HG02840 (cell line): ENCODE measurements at regions not wholly inside any gene's neighbourhood (a gene's known extent, or its start where the extent isn't known, plus 50 kb on each side); places are given as distances from the start of the nearest gene placed in this dataset.
"Not testable (repeated sequence)": the region's sequence is repeated elsewhere in the genome, so short reads cannot be mapped to it uniquely, and the experiment has no call there.

Source experiments
- ATAC-seq: cut with Tn5 transposase; IDR thresholded peaks from one replicate; pipeline ENCODE4 v1.9.1; 2021; ENCODE audit warnings: mild to moderate bottlenecking, moderate library complexity, moderate number of reproducible peaks; ENCODE audit not compliant: unreplicated experiment, low FRiP score

DNA sequence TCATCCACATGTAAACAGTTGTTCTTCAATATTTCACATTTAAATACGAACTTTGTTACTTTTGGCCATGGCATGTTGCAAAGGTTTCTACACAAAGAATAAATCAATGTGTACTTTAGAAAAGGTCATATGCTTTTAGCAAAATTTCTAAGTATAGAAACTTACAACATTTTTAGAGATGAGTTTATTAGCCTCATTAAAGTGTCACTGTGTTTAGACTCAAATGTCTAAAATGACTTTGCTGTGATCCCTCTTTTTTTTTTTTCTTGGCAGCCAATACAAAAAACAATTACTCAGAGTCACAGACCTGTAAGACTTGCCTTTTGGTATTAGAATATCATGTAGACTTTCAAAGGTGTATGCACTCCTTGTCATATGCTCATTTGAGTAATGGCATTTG is 349.3 kb upstream of the KIAA1217 start:
- ATAC-seq = no peak

DNA sequence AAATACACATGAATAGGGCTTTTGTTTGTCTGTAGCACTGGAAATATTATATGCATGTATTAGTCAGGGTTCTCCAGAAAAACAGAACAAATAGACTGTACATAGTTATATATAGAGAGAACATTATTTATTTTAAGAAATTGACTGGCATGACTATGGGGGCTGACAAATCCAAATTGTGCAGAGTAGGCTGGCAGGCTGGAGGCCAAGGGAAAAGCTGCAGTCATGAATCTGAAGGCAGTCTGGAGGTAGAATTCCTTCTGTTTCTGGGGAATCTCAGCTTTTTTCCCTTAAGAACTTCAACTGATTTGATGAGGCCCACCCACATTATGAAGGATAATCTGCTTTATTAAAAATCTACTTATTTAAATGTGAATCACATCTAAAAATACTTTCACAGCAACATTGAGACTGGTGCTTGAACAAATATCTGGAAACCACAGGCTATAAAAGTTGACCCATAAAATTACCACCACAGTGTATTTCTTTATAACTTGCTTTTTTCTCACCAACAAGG is 344.2 kb upstream of the KIAA1217 start:
- no peak for ATAC-seq

DNA sequence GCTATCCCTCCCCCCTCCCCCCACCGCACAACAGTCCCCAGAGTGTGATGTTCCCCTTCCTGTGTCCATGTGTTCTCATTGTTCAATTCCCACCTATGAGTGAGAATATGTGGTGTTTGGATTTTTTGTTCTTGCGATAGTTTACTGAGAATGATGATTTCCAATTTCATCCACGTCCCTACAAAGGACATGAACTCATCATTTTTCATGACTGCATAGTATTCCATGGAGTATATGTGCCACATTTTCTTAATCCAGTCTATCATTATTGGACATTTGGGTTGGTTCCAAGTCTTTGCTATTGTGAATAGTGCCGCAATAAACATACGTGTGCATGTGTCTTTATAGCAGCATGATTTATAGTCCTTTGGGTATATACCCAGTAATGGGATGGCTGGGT is 342.0 kb upstream of the KIAA1217 start:
- ATAC-seq = not testable (repeated sequence)

DNA sequence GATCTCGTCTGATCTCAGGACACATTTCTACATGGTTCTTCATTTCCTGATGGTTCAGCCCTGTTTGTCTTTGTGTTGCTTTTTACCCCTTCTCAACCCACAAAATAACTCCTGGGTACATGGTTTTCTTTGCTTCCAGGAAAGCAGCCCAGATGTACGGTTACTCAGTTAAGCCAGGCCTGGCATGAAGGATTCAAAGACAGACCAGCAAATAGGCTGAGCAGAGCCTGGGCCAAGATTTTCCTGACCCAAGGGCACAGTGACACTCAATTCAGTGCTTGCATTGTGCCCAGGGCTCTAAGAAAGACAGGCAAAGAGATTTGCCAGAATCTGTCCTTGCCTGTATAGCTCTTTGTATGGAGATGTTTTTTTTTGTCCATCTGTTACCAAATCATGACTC is 340.8 kb upstream of the KIAA1217 start:
- ATAC-seq = no peak

DNA sequence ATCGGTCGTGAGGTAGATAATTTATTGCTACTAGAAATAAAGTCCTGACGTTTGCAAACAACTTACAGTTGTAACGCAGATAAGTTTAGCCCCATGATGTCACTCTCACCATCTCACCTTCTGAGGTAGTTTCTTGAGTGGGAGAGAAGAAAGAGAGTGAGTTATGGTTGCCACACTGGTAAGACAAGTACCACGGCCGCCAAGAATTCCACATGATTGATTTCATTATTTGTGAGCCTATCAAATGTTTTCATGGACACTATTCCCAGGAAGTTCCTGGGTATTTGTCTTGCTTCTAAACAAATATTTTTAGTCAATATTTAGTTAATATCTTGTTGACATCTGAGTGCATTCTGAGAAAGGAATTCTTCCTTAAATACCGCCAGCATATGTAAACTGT is 339.4 kb upstream of the KIAA1217 start:
- no peak for ATAC-seq

DNA sequence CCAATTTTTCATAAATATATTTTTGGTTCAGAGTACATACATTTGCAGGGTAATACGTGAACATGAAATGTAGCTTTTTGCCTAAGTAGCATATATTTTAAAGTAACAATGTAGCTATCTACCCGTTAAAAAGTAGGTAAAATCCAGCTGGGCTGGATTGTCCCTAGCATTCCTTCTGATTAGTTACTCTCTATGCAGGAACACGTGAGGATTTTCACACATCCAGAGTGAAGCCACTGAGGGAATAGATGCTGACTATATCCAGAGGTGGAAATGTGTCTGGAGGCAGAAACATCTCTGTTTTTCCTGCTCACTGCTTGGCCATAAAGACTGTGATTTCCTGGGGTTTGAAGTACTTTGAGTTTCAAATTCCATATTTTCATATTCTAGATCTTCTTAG is 338.9 kb upstream of the KIAA1217 start:
- ATAC-seq = no peak

DNA sequence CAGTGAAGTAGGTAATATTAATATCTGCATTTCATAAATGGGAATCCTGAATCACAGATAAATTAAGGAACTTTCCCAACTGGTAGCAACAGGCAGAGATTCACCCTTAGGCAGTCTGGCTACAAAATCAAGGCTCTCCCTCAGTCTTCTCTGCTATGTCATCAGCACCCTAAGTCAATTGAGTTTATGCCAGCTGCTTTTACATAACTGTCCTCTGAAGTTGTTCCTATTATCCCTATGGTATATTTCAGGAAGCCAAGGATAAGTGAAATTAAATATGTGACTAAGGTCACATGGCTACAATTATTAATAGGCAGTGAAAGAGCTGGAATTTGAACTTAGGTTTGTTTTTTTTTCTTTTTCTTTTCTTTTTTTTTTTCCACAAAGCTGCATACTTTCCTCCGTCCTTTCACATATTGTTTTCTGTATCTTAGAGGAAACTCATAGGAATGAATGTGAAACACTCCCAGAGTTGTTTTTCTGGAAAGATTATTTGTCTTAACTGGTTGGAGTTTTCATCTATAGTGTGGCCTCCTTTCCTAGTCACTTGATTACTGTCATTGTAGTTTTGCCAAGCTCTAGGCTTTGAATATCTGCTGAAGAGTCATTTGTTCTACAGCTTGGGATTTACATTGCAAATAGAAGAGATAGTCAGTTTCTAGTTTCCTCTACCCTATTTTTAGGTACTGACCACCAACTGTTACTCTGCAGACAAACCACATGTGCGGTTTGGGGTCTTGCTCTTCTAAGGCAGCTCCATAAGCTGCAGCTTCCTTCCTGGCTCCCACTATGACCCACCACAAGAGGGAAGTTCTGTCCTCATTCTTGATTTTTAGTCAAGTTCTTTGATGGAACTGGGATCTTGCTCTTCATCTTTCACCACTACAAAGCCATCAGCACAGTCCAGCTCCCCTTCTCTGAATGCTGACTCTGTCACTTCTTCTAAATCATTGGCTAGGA is 338.0 kb upstream of the KIAA1217 start:
- ATAC-seq = no peak

DNA sequence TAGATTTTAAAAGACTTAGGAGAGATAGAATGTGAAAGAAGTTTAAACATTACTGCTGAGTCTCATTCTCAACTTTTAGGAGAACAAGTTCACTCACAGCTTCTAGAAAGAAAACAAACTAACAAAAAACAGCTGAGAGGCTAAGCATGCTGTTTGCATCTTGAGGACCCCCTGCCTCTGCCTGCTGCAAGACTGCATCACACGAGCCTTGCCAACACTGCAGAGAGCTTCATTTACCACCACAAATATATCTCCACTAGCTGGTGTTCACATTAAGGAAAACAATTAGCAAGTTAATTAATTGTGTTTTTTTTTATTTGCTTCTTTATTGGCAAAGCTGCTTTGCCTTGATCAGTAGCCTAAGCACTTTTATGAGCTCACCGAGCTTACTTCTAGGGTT is 336.6 kb upstream of the KIAA1217 start:
- no peak for ATAC-seq

DNA sequence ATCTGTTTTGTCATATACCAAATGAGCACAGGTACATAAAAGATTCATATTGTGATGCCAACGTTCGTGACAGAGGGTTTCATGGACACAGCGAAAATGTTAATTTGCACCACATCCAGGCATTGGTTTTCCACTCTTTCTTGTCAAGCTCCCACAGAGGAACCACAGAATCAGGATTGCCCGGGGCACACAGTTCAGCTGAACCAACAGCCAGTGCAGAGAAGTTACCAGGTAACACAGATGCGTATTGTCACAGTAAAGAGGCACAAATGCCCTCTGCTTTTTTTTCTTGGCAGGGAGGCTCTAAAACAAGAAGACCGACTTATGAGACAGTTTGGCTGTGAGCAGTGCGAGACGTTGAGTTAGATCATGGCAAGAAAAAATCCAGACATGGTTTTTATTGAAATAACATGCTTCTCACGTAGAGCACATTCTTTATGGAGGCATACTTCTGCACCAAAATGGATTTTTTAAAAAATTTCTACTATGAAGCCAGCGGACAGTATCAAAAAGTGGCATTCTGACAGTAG is 331.1 kb upstream of the KIAA1217 start:
- ATAC-seq = no peak

DNA sequence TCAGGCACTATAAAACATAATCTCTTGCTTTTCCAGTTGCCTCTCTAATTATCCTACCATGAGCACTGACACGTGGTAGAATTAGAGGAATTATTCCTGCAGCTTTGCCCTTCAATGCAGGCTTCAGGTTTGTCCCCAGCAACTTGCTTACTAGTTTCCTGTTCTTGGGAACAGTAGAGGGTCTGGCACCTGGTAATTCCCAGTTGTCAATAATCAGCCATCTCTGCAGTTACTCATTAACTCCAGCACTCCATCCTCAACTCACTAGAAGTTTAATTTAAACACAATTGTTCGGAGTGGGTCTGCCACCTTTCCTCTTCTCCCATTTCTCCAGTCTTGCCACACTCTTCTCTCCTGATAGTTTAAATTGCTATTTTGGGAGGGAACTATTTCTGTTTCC is 324.3 kb upstream of the KIAA1217 start:
- ATAC-seq = no peak

DNA sequence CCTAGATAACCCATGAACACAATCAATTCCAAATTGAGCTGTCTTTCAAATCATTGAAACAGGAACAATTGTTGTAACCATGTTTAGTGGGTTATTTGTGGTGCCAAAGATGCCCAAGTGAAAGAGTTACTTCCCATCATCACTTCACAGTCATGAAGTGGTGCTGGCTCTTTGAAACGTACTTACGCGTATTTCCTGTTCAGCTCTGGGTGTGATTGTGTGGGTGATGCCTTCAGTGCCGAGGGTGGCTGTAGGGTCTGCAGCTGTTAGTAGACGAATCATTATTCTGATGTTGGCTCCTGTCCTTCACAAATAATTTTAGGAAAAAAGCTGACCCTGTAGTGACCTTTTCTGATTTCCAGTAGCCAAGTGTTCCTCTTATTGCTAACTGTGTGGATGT is 323.1 kb upstream of the KIAA1217 start:
- no peak for ATAC-seq

DNA sequence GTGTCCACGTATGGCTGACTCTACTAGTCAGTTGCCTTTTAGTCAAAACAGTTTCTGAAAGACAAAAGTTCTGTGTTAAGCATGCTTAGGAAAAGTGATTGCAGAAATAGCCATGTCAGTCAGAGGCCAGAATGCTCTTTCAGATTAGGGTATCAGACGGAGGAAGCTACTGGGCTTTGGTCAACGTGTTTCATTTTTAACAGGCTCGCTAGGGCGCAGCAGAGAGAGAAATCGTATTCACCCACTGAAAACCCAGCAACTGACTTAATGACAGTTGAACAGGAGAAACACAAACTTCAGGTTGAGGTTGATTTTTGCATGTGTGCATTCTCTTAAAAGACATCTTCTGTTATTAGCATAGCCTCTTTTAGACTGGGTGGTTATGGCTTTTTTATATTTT is 322.6 kb upstream of the KIAA1217 start:
- ATAC-seq = no peak

DNA sequence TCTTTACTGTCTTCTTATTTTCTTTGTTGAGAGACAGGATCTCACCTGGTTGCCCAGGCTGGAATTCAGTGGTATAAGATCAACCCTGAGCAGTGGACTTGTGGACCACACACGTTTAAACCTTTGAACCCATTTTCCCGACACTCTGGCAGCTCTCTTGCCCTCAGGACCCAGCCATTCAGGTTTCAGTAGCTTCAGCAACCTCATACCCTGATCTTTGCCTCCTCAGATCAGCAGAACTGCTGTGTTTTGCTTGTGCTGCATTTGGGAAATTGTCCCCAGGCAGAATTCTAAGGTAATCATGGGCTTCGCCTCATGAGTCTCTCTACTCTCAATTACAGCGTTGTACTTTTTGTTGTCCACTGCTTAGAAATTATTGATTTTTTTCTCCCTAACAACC is 317.6 kb upstream of the KIAA1217 start:
- ATAC-seq = no peak

DNA sequence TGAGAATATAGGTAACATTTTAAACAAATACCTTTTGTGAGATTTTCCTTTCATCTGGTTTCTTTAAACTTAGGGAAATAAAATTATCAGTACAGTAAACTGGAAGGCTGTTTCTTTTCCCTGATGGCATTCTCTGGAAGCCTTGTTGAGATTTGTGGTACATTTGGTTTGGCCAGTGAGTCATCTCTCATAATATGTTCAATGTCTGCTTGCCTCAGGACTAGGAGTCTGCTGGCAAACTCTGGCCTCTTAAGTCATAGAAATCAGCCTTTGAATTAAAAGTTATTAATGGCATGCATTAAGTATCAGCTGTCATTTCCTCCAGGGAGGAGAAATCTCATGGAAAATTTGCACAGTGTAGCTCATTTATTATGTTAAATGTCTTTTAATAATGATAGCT is 316.6 kb upstream of the KIAA1217 start:
- ATAC-seq = no peak

DNA sequence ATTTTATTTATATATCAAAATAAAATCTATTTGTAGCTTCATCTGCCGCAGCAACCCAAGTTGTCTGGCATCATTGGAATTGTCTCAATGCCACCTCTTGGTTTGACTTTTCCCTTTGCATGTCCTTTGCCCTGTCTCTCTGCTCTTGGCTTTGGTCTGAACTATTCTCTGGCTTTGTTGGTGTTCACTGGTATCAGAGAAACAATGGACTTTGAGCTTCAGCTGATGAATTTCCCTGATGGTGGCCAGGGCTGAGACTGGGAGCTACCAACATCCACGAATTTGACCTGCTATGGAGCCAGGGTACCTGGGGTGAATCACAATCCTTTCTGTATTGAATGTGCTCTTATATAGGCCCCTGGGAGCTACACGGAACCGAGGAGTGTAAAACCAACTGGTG is 311.7 kb upstream of the KIAA1217 start:
- no peak for ATAC-seq

DNA sequence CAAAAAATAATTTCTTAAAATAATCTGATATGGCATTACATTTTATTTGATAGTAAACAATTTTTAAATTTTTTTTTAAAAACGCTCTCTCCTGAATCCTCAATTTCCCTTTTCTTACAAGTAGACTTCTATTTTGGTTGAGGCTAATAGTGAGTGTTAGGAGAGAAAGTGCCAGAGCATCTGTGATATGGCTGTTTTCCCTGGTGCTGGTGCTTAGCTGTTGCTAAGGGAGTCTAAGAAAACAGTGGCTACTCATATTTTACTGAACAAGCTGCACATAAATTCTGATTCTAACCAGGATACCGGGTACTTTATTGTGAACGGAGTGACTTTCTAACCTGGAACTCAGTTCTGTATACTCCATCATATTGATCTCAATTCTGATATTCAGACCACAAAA is 311.1 kb upstream of the KIAA1217 start:
- ATAC-seq = no peak

DNA sequence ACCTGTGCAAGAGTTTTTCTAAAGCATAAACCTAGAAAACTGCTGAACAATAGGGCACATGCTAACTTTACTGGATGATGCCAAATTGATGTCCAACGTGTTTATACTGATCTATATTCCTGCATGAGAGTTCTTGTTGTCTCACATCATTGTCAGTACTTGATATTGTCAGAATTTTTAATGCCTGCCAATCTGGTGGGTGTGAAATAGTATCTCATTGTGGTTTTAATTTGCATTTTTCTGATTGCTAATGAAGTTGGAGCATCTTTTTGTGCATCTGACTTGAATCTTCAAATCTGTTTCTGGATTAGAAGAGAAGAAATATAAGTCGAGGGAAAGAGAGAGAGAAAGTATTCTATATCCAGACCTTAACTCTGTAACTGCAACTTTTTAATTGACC is 309.8 kb upstream of the KIAA1217 start:
- no peak for ATAC-seq

DNA sequence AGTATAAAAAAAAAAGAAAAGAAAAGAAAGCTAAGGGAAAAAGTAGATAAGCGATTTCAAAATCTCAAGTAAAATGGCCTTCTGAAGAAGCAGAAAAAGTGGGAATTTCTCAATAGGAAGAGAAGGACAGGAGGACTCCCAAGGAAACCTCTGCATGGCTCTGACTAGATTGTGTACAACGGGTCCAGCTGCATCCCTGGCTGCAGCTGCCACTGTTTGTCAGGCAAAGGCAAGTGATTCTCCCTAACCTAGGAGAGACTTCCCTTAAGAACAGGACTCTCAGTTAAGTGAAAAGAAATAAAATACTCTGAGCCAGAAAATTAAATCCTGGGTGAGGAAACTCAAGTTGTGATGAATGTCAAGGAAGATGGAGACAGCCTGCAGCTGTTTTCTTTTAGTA is 298.6 kb upstream of the KIAA1217 start:
- ATAC-seq = no peak

DNA sequence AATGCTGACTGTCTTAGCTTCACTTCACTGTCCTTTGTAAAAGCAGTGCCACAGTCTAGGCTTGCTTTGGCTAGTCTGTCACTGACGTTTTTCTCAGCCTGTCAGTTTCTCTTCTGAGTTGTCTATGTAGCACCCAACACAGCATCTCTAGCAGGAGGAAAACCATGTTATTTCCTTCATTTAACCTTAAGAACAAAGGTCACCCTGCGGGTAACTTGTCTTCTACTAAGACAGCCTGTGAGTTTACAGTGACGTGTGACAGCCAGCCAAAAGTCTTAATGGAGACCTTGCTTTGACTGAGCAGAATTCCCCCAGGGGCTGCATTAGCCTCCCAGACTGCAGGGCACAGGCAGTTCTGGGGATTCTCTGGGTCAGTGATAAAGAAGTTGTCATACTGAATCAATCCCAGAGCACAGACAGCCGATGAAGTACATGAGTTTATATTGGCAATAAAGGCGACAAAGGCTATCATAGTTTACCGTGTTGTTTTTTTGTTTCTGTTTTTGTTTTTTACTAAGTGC is 296.0 kb upstream of the KIAA1217 start:
- no peak for ATAC-seq

DNA sequence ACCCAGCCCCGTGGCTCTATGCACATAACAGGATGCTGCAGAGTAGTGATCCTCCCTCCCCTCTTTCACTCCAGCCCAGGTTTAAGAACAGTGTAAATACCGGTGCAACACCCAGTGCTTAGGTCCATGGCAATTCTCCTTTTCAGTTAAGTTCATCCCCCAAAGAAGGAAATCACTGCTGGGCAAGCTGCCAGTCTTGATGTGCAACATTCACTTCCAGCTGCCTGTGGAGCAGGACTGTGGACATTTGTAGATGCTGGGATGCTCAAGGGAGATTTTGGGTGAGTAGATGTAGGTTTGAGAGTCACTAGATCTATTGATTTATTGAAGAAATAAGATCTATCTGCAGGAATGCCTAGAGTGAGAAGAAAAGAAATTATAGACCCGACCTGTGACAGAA is 294.3 kb upstream of the KIAA1217 start:
- no peak for ATAC-seq

DNA sequence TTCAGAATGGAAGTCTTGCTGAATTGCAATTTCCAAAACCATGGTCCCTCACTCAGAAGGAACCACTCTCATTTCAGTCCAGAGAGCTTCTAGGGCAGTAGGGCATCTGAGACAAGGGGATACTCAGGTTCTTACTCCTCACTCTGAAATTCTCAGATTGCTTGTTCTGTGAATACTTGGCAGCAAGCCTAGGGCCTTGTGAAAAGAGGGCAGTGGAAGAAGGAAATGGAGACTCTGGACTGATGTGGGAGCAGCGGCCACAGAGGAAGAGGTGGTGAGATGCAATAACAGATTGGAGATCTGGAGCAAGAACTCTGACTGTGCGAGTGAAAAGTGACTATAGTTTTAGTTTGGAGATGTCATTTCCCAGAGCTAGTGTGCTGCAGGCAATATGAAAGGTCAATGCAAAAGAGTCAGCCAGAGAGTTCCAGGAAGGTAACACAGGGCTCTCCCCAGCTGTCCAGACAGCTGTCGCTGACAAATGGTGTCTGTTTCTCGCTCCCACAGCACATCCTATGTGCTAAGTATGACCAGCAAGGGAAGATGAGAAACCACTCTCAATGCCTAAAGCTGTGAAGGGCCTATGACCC is 291.6 kb upstream of the KIAA1217 start:
- no peak for ATAC-seq
